ENCODE measurements at regions not wholly inside any gene's neighbourhood (a gene's known extent, or its start where the extent isn't known, plus 50 kb on each side); places are given as distances from the start of the nearest gene placed in this dataset.

DNA sequence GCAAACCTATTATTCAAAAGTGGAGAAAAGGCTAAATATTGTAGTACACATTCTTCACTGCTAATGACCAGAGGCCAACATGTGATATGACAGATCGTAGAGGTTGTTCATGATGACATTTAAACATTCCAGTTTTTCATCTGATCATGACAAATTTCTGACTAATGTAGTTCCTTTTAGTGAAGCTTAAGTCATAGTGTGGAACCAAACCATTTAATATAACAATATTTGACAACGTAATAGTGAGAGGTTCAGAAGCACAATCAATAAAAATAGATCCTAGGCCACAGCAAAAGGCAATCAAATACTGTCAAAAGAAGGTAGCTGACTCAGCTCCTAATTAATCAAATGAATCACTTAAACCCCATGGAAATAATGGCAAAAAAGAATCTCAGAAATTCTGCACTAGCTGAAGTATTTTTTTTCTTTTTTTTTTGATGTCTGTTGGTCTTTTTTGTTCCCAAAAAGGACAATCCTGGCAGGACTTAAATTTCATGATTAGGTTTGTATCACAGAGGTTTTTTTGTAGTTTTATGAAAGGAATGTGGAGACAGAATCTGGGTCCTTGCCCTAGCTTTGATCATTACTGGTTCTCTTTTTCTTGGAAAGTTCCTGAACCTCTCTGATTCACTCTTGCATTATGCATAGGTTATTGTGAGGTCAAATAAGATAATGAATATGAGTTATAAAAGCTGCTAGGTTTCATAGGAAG, 795.0 kb downstream of the DTWD2 start:
- H3K4me3 ChIP-seq (ENCODE audit: low read length), result no peak overlapping the region
- no peak overlapping the region for H3K27ac ChIP-seq (ENCODE audit: low read length)
- H3K36me3 ChIP-seq (ENCODE audit: insufficient read depth, low read length), result no peaks in the 10 kb centered on the region
- TF ChIP-seq, protein P1, sequence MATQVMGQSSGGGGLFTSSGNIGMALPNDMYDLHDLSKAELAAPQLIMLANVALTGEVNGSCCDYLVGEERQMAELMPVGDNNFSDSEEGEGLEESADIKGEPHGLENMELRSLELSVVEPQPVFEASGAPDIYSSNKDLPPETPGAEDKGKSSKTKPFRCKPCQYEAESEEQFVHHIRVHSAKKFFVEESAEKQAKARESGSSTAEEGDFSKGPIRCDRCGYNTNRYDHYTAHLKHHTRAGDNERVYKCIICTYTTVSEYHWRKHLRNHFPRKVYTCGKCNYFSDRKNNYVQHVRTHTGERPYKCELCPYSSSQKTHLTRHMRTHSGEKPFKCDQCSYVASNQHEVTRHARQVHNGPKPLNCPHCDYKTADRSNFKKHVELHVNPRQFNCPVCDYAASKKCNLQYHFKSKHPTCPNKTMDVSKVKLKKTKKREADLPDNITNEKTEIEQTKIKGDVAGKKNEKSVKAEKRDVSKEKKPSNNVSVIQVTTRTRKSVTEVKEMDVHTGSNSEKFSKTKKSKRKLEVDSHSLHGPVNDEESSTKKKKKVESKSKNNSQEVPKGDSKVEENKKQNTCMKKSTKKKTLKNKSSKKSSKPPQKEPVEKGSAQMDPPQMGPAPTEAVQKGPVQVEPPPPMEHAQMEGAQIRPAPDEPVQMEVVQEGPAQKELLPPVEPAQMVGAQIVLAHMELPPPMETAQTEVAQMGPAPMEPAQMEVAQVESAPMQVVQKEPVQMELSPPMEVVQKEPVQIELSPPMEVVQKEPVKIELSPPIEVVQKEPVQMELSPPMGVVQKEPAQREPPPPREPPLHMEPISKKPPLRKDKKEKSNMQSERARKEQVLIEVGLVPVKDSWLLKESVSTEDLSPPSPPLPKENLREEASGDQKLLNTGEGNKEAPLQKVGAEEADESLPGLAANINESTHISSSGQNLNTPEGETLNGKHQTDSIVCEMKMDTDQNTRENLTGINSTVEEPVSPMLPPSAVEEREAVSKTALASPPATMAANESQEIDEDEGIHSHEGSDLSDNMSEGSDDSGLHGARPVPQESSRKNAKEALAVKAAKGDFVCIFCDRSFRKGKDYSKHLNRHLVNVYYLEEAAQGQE (IDR thresholded peaks at IDR 0.05; ENCODE audit: borderline replicate concordance), result no peak
- TF ChIP-seq POLR2AphosphoS5 (IDR thresholded peaks at IDR 0.05) (no peak), TAF1 (IDR thresholded peaks at IDR 0.05; ENCODE audit: low read depth) (no peak), MXI1 (conservative IDR thresholded peaks at IDR 0.05; ENCODE audit: poor library complexity, severe bottlenecking) (no peak), EZH2 (IDR thresholded peaks at IDR 0.05; ENCODE audit: borderline replicate concordance, insufficient read depth, low read length, poor library complexity, severe bottlenecking) (no peak), EP300 (conservative IDR thresholded peaks at IDR 0.05; ENCODE audit: poor library complexity, severe bottlenecking) (no peak), CTCF (IDR thresholded peaks at IDR 0.05; ENCODE audit: poor library complexity, severe bottlenecking) (no peak), SMC3 (conservative IDR thresholded peaks at IDR 0.05; ENCODE audit: poor library complexity) (no peak), RAD21 (conservative IDR thresholded peaks at IDR 0.05) (no peak)
- no peaks in the 10 kb centered on the region for H3K27me3 ChIP-seq (ENCODE audit: insufficient read depth, low read depth, low read length)
- no peaks in the 10 kb centered on the region for H4K20me1 ChIP-seq (ENCODE audit: insufficient read depth)
- H3K9me3 ChIP-seq (ENCODE audit: low read length), result no peaks in the 10 kb centered on the region
- peaks cover 5% of the 10 kb centered on the region for H3F3A ChIP-seq (ENCODE audit: insufficient read depth, low read length, poor library complexity, severe bottlenecking)
- no peak overlapping the region for H2AFZ ChIP-seq (ENCODE audit: low read depth, low read length)
- no peaks in the 10 kb centered on the region for H3K79me2 ChIP-seq (replicated peaks; ENCODE audit: insufficient read depth, low read length)
- H3K9ac ChIP-seq (ENCODE audit: low read length), result no peak overlapping the region
- no peak overlapping the region for H3K4me2 ChIP-seq (ENCODE audit: low read length)
- H3K9me2 ChIP-seq (ENCODE audit: insufficient read depth, low read length), result no peaks in the 10 kb centered on the region

DNA sequence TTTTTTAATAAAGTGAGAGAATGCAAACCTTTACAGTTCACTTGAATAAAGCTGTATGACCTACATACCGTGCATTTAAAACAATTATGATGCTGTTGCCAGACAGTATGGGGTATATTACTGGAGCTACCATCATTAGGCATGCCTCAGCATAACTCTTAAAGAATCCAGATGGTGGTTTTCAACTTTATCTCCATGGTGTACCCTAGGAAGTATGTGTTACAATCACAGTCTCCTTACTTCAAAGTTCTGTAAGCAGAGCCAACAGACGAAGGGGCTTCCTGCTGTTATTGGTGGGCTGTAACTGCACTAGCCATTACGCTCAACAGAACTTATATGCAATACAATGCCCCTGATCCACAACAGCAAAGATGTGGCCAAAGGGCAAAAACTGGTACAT, 803.3 kb downstream of the DTWD2 start:
- no peaks in the 10 kb centered on the region for H4K20me1 ChIP-seq (ENCODE audit: insufficient read depth)
- no peak overlapping the region for H3K27ac ChIP-seq (ENCODE audit: low read length)
- no peaks in the 10 kb centered on the region for H3K36me3 ChIP-seq (ENCODE audit: insufficient read depth, low read length)
- H3K27me3 ChIP-seq (ENCODE audit: insufficient read depth, low read depth, low read length), result no peaks in the 10 kb centered on the region
- peaks cover 3% of the 10 kb centered on the region for H3F3A ChIP-seq (ENCODE audit: insufficient read depth, low read length, poor library complexity, severe bottlenecking)
- H3K9me3 ChIP-seq (ENCODE audit: low read length), result no peaks in the 10 kb centered on the region
- no peak overlapping the region for H3K9ac ChIP-seq (ENCODE audit: low read length)
- H3K79me2 ChIP-seq (replicated peaks; ENCODE audit: insufficient read depth, low read length), result no peaks in the 10 kb centered on the region
- H3K9me2 ChIP-seq (ENCODE audit: insufficient read depth, low read length), result no peaks in the 10 kb centered on the region
- H3K4me3 ChIP-seq (ENCODE audit: low read length), result no peak overlapping the region
- H3K4me2 ChIP-seq (ENCODE audit: low read length), result no peak overlapping the region
- H2AFZ ChIP-seq (ENCODE audit: low read depth, low read length), result no peak overlapping the region
- TF ChIP-seq RAD21 (conservative IDR thresholded peaks at IDR 0.05) (no peak), CTCF (IDR thresholded peaks at IDR 0.05; ENCODE audit: poor library complexity, severe bottlenecking) (no peak), MXI1 (conservative IDR thresholded peaks at IDR 0.05; ENCODE audit: poor library complexity, severe bottlenecking) (no peak), EZH2 (IDR thresholded peaks at IDR 0.05; ENCODE audit: borderline replicate concordance, insufficient read depth, low read length, poor library complexity, severe bottlenecking) (no peak), TAF1 (IDR thresholded peaks at IDR 0.05; ENCODE audit: low read depth) (no peak), POLR2AphosphoS5 (IDR thresholded peaks at IDR 0.05) (no peak), SMC3 (conservative IDR thresholded peaks at IDR 0.05; ENCODE audit: poor library complexity) (no peak), EP300 (conservative IDR thresholded peaks at IDR 0.05; ENCODE audit: poor library complexity, severe bottlenecking) (no peak)
- TF ChIP-seq, protein P1 (IDR thresholded peaks at IDR 0.05; ENCODE audit: borderline replicate concordance), result no peak
